K562 (cell line): ENCODE measurements at regions not wholly inside any gene's neighbourhood (a gene's known extent, or its start where the extent isn't known, plus 50 kb on each side); places are given as distances from the start of the nearest gene placed in this dataset.

ENCODE experiments used
- CBX5 ChIP-seq: IDR thresholded peaks from 2 replicates; pipeline ENCODE4 v1.6.1; 2014; ENCODE audit warnings: low read depth, borderline replicate concordance
- HMGXB4 ChIP-seq: sonication (generic); formaldehyde crosslinking; IDR thresholded peaks from 2 replicates; pipeline ENCODE4 v1.8.1; 2023; ENCODE audit warnings: mild to moderate bottlenecking, missing genetic modification reagents
- HOMEZ ChIP-seq: fragments of 250-450 bp; sonication (Bioruptor Pico); IDR thresholded peaks from 2 replicates; pipeline ENCODE4 v1.4.0; 2020; ENCODE audit warnings: mild to moderate bottlenecking, moderate library complexity
- MAFF ChIP-seq: IDR thresholded peaks from 2 replicates; pipeline ENCODE4 v1.6.1; 2012; ENCODE audit warnings: low read length, improper control_type of control experiment
- MAX ChIP-seq: sonication (generic); formaldehyde crosslinking; IDR thresholded peaks from 2 replicates; pipeline ENCODE4 v1.9.0; 2022; ENCODE audit warnings: mild to moderate bottlenecking, missing genetic modification reagents
- NR1H2 ChIP-seq: sonication (generic); formaldehyde crosslinking; IDR thresholded peaks from 2 replicates; pipeline ENCODE4 v1.4.0; 2020; ENCODE audit warnings: mild to moderate bottlenecking, missing genetic modification reagents
- RFX5 ChIP-seq: IDR thresholded peaks from 2 replicates; pipeline ENCODE4 v1.6.1; 2011; ENCODE audit warnings: low read depth, mild to moderate bottlenecking, improper control_type of control experiment, low read length
- RUNX1 ChIP-seq: sonication (generic); IDR thresholded peaks from 2 replicates; pipeline ENCODE4 v1.6.1; 2016; ENCODE audit warnings: antibody characterized with exemption, low read depth
- TAF9B ChIP-seq: fragments of 450-650 bp; IDR thresholded peaks from 2 replicates; pipeline ENCODE4 v1.6.1; 2018; ENCODE audit warnings: mild to moderate bottlenecking; ENCODE audit not compliant: partially characterized antibody
- ZBTB26 ChIP-seq: fragments of 450-650 bp; formaldehyde crosslinking; IDR thresholded peaks from 2 replicates; pipeline ENCODE4 v1.4.0; 2022; ENCODE audit warnings: missing genetic modification characterization
- ZNF318 ChIP-seq, 2 experiments: fragments of 450-650 bp; IDR thresholded peaks; 2 replicates each; pipeline ENCODE4 v1.6.1; 2016; ENCODE audit warnings: mild to moderate bottlenecking in 2 of 2, borderline replicate concordance in 1 of 2, low read depth in 1 of 2, moderate library complexity in 1 of 2
- ZZZ3 ChIP-seq: fragments of 450-650 bp; IDR thresholded peaks from 2 replicates; pipeline ENCODE4 v1.6.1; 2016; ENCODE audit warnings: antibody characterized with exemption, mild to moderate bottlenecking, moderate library complexity

DNA sequence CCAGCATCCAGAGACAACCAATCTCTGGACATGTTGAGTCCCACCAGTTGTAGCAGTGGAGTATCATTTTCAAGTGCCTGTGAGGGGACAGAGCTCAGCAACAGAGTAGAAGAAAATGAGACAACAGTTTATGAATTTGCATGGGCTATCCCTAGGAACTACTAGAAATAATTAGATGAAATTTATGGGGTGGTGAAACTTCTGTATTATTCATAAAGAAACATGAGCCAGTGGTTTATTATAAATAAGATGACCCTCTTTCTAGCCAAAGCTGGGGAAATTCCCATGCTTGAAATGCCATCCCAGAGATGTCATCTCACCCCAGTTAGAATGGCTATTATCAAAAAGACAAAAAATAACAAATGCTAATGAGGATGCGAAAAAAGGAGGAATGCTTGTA is 55.1 kb upstream of the ITGB8 start:
- TF ChIP-seq ZZZ3: no peak
- TF ChIP-seq NR1H2: no peak
- no peak for TF ChIP-seq MAFF
- no peak for TF ChIP-seq RFX5
- TF ChIP-seq TAF9B: no peak
- TF ChIP-seq ZBTB26: no peak
- no peak for TF ChIP-seq MAX (CRISPR knock-in tag)
- no peak for TF ChIP-seq HOMEZ (CRISPR knock-in tag)
- TF ChIP-seq ZNF318 (IDR thresholded peaks at IDR 0.05; ENCODE audit: borderline replicate concordance in 1 of 2, low read depth in 1 of 2): no peak
- no peak for TF ChIP-seq HMGXB4
- no peak for TF ChIP-seq CBX5
- no peak for TF ChIP-seq RUNX1
